Posterior cingulate gyrus (tissue), 11 donors: ENCODE measurements at regions not wholly inside any gene's neighbourhood (a gene's known extent, or its start where the extent isn't known, plus 50 kb on each side); places are given as distances from the start of the nearest gene placed in this dataset.
"Not testable (repeated sequence)": the region's sequence is repeated elsewhere in the genome, so short reads cannot be mapped to it uniquely, and the experiment has no call there.

Experiments used
- DNase-seq, 10 donors: peaks; one replicate each; pipeline versions ENCODE4 v3.0.0 to v3.0.0-alpha.2; 2020 to 2021; ENCODE audit warnings: mixed read lengths in 3 of 10
- intact Hi-C: fragments of 100-400 bp; cut with DNase I; formaldehyde crosslinking; loops from one replicate; pipeline ENCODE4 v1.15.1; 2023

GRCh38 chr10:80927419-80928078 is 389.8 kb downstream of the SH2D4B start:
- DNase-seq, result no peak
- intact Hi-C loops, result no loop called here

- DNase-seq, result no peak
- intact Hi-C loops, result no loop called here
Observed at GRCh38 chr10:80938903-80939302, 401.2 kb downstream of the SH2D4B start.

- DNase-seq, result no peak
- intact Hi-C loops, result no loop called here
Observed at GRCh38 chr10:80945264-80945880, 407.7 kb downstream of the SH2D4B start.

GRCh38 chr10:80946073-80946472 is 408.4 kb downstream of the SH2D4B start:
- no peak for DNase-seq
- intact Hi-C loops, result no loop called here

GRCh38 chr10:80946957-80947726 is 409.4 kb downstream of the SH2D4B start:
- intact Hi-C loops, result no loop called here
- DNase-seq, result no peak

- intact Hi-C loops, result no loop called here
- no peak for DNase-seq
Observed at GRCh38 chr10:80949785-80950184, 412.1 kb downstream of the SH2D4B start.

- DNase-seq, result no peak
- intact Hi-C loops, result no loop called here
Observed at GRCh38 chr10:80952436-80952835, 414.7 kb downstream of the SH2D4B start.

- no peak for DNase-seq
- intact Hi-C loops, result no loop called here
Observed at GRCh38 chr10:80957161-80957560, 419.5 kb downstream of the SH2D4B start.

- DNase-seq, result no peak
- intact Hi-C loops, result no loop called here
Observed at GRCh38 chr10:80964179-80964578, 426.5 kb downstream of the SH2D4B start.

GRCh38 chr10:80964955-80965614 is 427.4 kb downstream of the SH2D4B start:
- intact Hi-C loops, result no loop called here
- no peak for DNase-seq

- no peak for DNase-seq
- intact Hi-C loops, result no loop called here
Observed at GRCh38 chr10:80966326-80966986, 428.8 kb downstream of the SH2D4B start.

- intact Hi-C loops, DNase-seq: not testable (repeated sequence)
Observed at GRCh38 chr10:80967357-80967756, 429.7 kb downstream of the SH2D4B start.

GRCh38 chr10:80968903-80969302 is 431.2 kb downstream of the SH2D4B start:
- DNase-seq, result no peak
- intact Hi-C loops, result no loop called here

- no peak for DNase-seq
- intact Hi-C loops, result no loop called here
Observed at GRCh38 chr10:80971461-80971860, 433.8 kb downstream of the SH2D4B start.

GRCh38 chr10:80976658-80977057 is 439.0 kb downstream of the SH2D4B start:
- no peak for DNase-seq
- intact Hi-C loops, result no loop called here

GRCh38 chr10:80985102-80985501 is 447.4 kb downstream of the SH2D4B start:
- intact Hi-C loops, result no loop called here
- no peak for DNase-seq

GRCh38 chr10:80986596-80986995 is 448.9 kb downstream of the SH2D4B start:
- no peak for DNase-seq
- intact Hi-C loops, result no loop called here

- DNase-seq, result no peak
- intact Hi-C loops, result no loop called here
Observed at GRCh38 chr10:80988755-80989154, 451.1 kb downstream of the SH2D4B start.

- intact Hi-C loops, result no loop called here
- no peak for DNase-seq
Observed at GRCh38 chr10:80996615-80997193, 459.0 kb downstream of the SH2D4B start.

GRCh38 chr10:81000781-81001180 is 463.1 kb downstream of the SH2D4B start:
- DNase-seq, result no peak
- intact Hi-C loops, result no loop called here
